KMS-11 (cell line): ENCODE measurements at regions not wholly inside any gene's neighbourhood (a gene's known extent, or its start where the extent isn't known, plus 50 kb on each side); places are given as distances from the start of the nearest gene placed in this dataset.

Source experiments
- H2AFZ ChIP-seq: fragments of 200-600 bp; sonication (generic); 2 replicates; pipeline ENCODE4 v1.6.1; 2016; ENCODE audit warnings: antibody characterized with exemption, mixed run types, low read depth
- H3K27ac ChIP-seq: fragments of 200-600 bp; sonication (generic); 2 replicates; pipeline ENCODE4 v1.6.1; 2016; ENCODE audit warnings: mild to moderate bottlenecking, mixed run types
- H3K27me3 ChIP-seq: fragments of 200-600 bp; sonication (generic); 2 replicates; pipeline ENCODE4 v1.6.1; 2017; ENCODE audit warnings: mild to moderate bottlenecking, low read depth, mixed run types, moderate library complexity; ENCODE audit not compliant: insufficient read depth
- H3K36me3 ChIP-seq: fragments of 200-600 bp; sonication (generic); 2 replicates; pipeline ENCODE4 v1.6.1; 2017; ENCODE audit warnings: mild to moderate bottlenecking, mixed run types; ENCODE audit not compliant: insufficient read depth
- H3K4me1 ChIP-seq: fragments of 200-600 bp; sonication (generic); 2 replicates; pipeline ENCODE4 v1.6.1; 2016; ENCODE audit warnings: mild to moderate bottlenecking, low read depth, mixed run types; ENCODE audit not compliant: poor library complexity, severe bottlenecking
- H3K4me2 ChIP-seq: fragments of 200-600 bp; sonication (generic); 2 replicates; pipeline ENCODE4 v1.7.0; 2016; ENCODE audit warnings: mild to moderate bottlenecking, mixed run types
- H3K4me3 ChIP-seq: fragments of 200-600 bp; sonication (generic); IDR thresholded peaks from 2 replicates; pipeline ENCODE4 v1.6.1; 2017; ENCODE audit warnings: low read depth, low read length, mixed read lengths; ENCODE audit not compliant: insufficient read depth
- H3K79me2 ChIP-seq: fragments of 200-600 bp; sonication (generic); 2 replicates; pipeline ENCODE4 v1.6.1; 2016; ENCODE audit warnings: low read depth, mixed run types; ENCODE audit not compliant: insufficient read depth
- H3K9ac ChIP-seq: fragments of 200-600 bp; sonication (generic); 2 replicates; pipeline ENCODE4 v1.6.1; 2016; ENCODE audit warnings: mild to moderate bottlenecking, mixed run types
- H4K20me1 ChIP-seq: fragments of 200-600 bp; sonication (generic); 2 replicates; pipeline ENCODE4 v1.6.1; 2016; ENCODE audit warnings: mild to moderate bottlenecking, mixed run types; ENCODE audit not compliant: insufficient read depth
- TF ChIP-seq, protein P1 (sequence below): fragments of 200-600 bp; sonication (generic); conservative IDR thresholded peaks from 2 replicates; pipeline ENCODE4 v1.6.1; 2017; ENCODE audit warnings: low read depth, mild to moderate bottlenecking, antibody characterized with exemption, low read length, moderate library complexity, mixed read lengths

- no peaks in the 10 kb centered on the region for H4K20me1 ChIP-seq
- H3K27ac ChIP-seq: no peak overlapping the region
- H3K9ac ChIP-seq: no peak overlapping the region
- no peak overlapping the region for H3K4me3 ChIP-seq
- no peaks in the 10 kb centered on the region for H3K79me2 ChIP-seq
- no peak overlapping the region for H2AFZ ChIP-seq
- no peaks in the 10 kb centered on the region for H3K36me3 ChIP-seq
- no peaks in the 10 kb centered on the region for H3K4me1 ChIP-seq
- H3K27me3 ChIP-seq: no peaks in the 10 kb centered on the region
- TF ChIP-seq, protein P1, sequence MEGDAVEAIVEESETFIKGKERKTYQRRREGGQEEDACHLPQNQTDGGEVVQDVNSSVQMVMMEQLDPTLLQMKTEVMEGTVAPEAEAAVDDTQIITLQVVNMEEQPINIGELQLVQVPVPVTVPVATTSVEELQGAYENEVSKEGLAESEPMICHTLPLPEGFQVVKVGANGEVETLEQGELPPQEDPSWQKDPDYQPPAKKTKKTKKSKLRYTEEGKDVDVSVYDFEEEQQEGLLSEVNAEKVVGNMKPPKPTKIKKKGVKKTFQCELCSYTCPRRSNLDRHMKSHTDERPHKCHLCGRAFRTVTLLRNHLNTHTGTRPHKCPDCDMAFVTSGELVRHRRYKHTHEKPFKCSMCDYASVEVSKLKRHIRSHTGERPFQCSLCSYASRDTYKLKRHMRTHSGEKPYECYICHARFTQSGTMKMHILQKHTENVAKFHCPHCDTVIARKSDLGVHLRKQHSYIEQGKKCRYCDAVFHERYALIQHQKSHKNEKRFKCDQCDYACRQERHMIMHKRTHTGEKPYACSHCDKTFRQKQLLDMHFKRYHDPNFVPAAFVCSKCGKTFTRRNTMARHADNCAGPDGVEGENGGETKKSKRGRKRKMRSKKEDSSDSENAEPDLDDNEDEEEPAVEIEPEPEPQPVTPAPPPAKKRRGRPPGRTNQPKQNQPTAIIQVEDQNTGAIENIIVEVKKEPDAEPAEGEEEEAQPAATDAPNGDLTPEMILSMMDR: no peak
- H3K4me2 ChIP-seq: no peak overlapping the region
These were observed 530.7 kb upstream of the CFAP20DC start for GRCh38 chr3:59580499-59580898.

DNA sequence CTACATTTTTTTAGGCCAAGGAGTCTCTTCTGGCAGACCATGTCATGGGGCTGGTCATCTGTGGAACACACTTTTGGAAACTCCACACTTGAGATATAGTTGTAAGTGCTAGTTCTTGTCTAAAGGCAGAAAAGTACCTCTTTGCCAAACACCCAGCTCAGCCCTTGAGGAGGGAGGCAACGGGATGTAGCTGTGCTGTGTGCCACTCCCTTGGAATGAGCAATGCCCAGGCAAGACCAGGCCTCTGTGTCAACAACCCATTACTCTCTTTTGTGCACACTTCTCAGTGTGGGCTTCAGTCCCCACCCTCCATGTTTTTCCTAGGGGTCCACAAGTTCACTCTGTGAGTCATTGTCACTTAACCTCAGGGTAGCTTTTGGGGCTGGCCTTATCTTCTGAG lies 528.3 kb upstream of the CFAP20DC start:
- Histone ChIP-seq H4K20me1 (no peaks in the 10 kb centered on the region), H3K27me3 (no peaks in the 10 kb centered on the region), H3K4me1 (no peaks in the 10 kb centered on the region), H3K79me2 (no peaks in the 10 kb centered on the region), H2AFZ (no peak overlapping the region), H3K4me3 (no peak overlapping the region), H3K36me3 (no peaks in the 10 kb centered on the region), H3K27ac (no peak overlapping the region), H3K9ac (no peak overlapping the region), H3K4me2 (no peak overlapping the region)
- TF ChIP-seq, protein P1: no peak

GRCh38 chr3:59576606-59577005 lies 526.8 kb upstream of the CFAP20DC start:
- H3K4me2 ChIP-seq: no peak overlapping the region
- no peaks in the 10 kb centered on the region for H3K79me2 ChIP-seq
- no peaks in the 10 kb centered on the region for H3K27me3 ChIP-seq
- H3K4me3 ChIP-seq: no peak overlapping the region
- H3K36me3 ChIP-seq: no peaks in the 10 kb centered on the region
- no peaks in the 10 kb centered on the region for H3K4me1 ChIP-seq
- no peak overlapping the region for H3K27ac ChIP-seq
- H2AFZ ChIP-seq: no peak overlapping the region
- TF ChIP-seq, protein P1: no peak
- H4K20me1 ChIP-seq: no peaks in the 10 kb centered on the region
- no peak overlapping the region for H3K9ac ChIP-seq

DNA sequence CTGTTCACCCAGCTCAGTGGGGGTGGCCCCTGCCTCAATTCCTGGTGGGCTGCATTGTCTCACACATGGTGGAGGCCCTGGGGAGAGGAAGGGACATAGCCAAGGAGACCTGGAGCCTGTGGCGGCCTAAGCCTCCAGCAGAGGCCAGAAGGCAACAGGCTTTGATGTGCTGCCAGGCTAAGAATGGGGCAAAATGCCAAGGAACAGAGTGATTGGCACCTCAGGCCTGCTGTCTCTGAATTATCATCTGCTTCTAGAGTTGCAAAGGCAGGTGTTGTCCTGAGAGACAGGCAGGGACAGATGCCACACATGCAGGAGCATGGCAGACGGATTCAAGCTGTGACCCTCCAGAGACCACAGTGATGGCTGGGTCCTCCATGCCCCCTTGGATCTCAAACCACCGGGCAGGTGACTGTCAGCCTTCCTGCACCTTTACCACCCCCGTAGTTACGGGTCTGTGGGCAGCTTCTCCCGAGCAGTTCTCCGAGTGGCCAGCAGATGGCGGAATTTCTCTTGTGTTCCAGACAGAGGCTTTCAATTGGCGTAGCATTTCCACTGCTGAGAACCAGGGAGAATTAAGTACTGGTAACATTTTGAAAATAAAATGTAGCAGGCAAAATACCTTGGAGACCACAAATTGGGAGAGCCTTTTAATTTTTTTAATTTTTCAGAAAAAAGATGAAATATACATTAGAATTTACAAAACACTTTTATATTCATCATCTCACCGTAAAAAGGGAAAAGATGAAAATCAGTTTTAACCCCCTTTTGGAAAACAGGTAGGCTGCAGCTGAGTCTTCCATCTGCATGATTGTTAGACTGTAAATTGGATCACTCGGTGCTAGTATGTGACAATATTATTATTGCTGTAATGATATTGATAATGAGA lies 525.5 kb upstream of the CFAP20DC start:
- H3K9ac ChIP-seq: no peak overlapping the region
- H3K36me3 ChIP-seq: no peaks in the 10 kb centered on the region
- H3K79me2 ChIP-seq: no peaks in the 10 kb centered on the region
- H3K4me2 ChIP-seq: no peak overlapping the region
- TF ChIP-seq, protein P1: peak; percentile 85
- no peak overlapping the region for H3K27ac ChIP-seq
- no peaks in the 10 kb centered on the region for H3K4me1 ChIP-seq
- H3K4me3 ChIP-seq: no peak overlapping the region
- peak overlapping the region; percentile 41; the same call in 1 of the 2 replicates for H2AFZ ChIP-seq
- H3K27me3 ChIP-seq: no peaks in the 10 kb centered on the region
- no peaks in the 10 kb centered on the region for H4K20me1 ChIP-seq
